DOHH2 (cell line): ENCODE measurements at regions not wholly inside any gene's neighbourhood (a gene's known extent, or its start where the extent isn't known, plus 50 kb on each side); places are given as distances from the start of the nearest gene placed in this dataset.

Experiments
- EZH2phosphoT487 ChIP-seq: fragments of 200-600 bp; sonication (generic); IDR thresholded peaks from 2 replicates; pipeline ENCODE4 v1.6.1; 2017; ENCODE audit warnings: borderline replicate concordance, mild to moderate bottlenecking, antibody characterized with exemption, low read length, moderate library complexity, mixed read lengths
- TF ChIP-seq, protein P1 (sequence below): fragments of 200-600 bp; sonication (generic); IDR thresholded peaks from one replicate; pipeline ENCODE4 v1.5.1; 2014; ENCODE audit warnings: antibody characterized with exemption, mild to moderate bottlenecking, low read depth, low read length; ENCODE audit not compliant: poor library complexity, severe bottlenecking

DNA sequence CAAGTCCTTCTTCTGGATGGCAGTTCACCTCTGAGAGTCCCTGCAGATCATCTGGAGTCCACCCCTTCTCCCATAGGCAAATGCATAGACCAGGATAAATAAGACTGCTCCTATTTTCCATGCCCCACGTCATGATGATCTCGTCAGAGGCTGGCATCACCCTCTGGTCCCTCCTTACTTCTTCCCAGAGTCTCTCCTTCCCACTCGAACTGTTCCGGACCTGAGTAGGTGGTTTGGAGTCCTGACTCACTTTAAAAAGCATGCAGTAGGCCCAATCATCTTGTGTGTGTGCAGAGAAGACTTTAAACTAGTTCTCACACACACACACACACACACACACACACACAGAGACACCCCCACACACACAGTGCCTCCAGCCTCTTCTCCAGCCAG, 72.0 kb downstream of the SOX9 start:
- TF ChIP-seq, protein P1, sequence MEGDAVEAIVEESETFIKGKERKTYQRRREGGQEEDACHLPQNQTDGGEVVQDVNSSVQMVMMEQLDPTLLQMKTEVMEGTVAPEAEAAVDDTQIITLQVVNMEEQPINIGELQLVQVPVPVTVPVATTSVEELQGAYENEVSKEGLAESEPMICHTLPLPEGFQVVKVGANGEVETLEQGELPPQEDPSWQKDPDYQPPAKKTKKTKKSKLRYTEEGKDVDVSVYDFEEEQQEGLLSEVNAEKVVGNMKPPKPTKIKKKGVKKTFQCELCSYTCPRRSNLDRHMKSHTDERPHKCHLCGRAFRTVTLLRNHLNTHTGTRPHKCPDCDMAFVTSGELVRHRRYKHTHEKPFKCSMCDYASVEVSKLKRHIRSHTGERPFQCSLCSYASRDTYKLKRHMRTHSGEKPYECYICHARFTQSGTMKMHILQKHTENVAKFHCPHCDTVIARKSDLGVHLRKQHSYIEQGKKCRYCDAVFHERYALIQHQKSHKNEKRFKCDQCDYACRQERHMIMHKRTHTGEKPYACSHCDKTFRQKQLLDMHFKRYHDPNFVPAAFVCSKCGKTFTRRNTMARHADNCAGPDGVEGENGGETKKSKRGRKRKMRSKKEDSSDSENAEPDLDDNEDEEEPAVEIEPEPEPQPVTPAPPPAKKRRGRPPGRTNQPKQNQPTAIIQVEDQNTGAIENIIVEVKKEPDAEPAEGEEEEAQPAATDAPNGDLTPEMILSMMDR: no peak
- no peak for TF ChIP-seq EZH2phosphoT487
